ENCODE measurements at regions not wholly inside any gene's neighbourhood (a gene's known extent, or its start where the extent isn't known, plus 50 kb on each side); places are given as distances from the start of the nearest gene placed in this dataset.

GRCh38 chr14:38363217-38363616, 107.3 kb upstream of the CLEC14A start:
- no peak for TF ChIP-seq POLR2A (IDR thresholded peaks at IDR 0.05; ENCODE audit: borderline replicate concordance, extremely low read depth, insufficient read depth, insufficient read length)
- no peak for TF ChIP-seq CTCF (IDR thresholded peaks at IDR 0.05 in 2 of 3, conservative IDR thresholded peaks at IDR 0.05 in 1 of 3; ENCODE audit: borderline replicate concordance in 1 of 3, insufficient read depth in 1 of 3, low read depth in 2 of 3, low read length in 2 of 3)
- TF ChIP-seq ZNF274 (IDR thresholded peaks at IDR 0.05; ENCODE audit: low read depth, low read length), result no peak
- TF ChIP-seq POLR2AphosphoS5 (IDR thresholded peaks at IDR 0.05; ENCODE audit: low read depth, low read length), result no peak
- no peak for TF ChIP-seq RAD21 (IDR thresholded peaks at IDR 0.05; ENCODE audit: low read depth)
- no peak for TF ChIP-seq EZH2 (IDR thresholded peaks at IDR 0.05)
- TF ChIP-seq ZFX (IDR thresholded peaks at IDR 0.05), result no peak
- no peak for TF ChIP-seq MAX (IDR thresholded peaks at IDR 0.05)
- no peak for TF ChIP-seq EZH2phosphoT487 (IDR thresholded peaks at IDR 0.05; ENCODE audit: borderline replicate concordance)
- TF ChIP-seq SIN3A (IDR thresholded peaks at IDR 0.05; ENCODE audit: low read depth), result no peak
- no peak for TF ChIP-seq JUND (IDR thresholded peaks at IDR 0.05)
- TF ChIP-seq ATF3 (IDR thresholded peaks at IDR 0.05), result no peak

Data from HCT116 (cell line).